Left ventricle myocardium inferior (tissue), 1 donor: ENCODE measurements at regions not wholly inside any gene's neighbourhood (a gene's known extent, or its start where the extent isn't known, plus 50 kb on each side); places are given as distances from the start of the nearest gene placed in this dataset.

Source experiments
- DNase-seq: peaks from one replicate; pipeline ENCODE4 v3.0.0-alpha.2; 2020
- H3K27ac ChIP-seq: fragments of 200-600 bp; replicated peaks from 2 replicates; pipeline ENCODE4 v1.8.0; 2021
- H3K27me3 ChIP-seq: fragments of 200-600 bp; 2 replicates; pipeline ENCODE4 v1.8.0; 2021; ENCODE audit warnings: low read depth
- H3K36me3 ChIP-seq: fragments of 200-600 bp; 2 replicates; pipeline ENCODE4 v1.8.0; 2021
- H3K4me1 ChIP-seq: fragments of 200-600 bp; 2 replicates; pipeline ENCODE4 v1.8.0; 2021
- H3K4me3 ChIP-seq: fragments of 200-600 bp; 2 replicates; pipeline ENCODE4 v1.8.0; 2021; ENCODE audit warnings: mild to moderate bottlenecking, moderate library complexity
- H3K9me3 ChIP-seq: fragments of 200-600 bp; replicated peaks from 2 replicates; pipeline ENCODE4 v1.8.0; 2021
- intact Hi-C: fragments of 100-400 bp; cut with micrococcal nuclease; formaldehyde crosslinking; loops from one replicate; pipeline ENCODE4 v1.11.0; 2022
- TF ChIP-seq, protein P1 (sequence below): fragments of 200-600 bp; IDR thresholded peaks from 2 replicates; pipeline ENCODE4 v1.8.0; 2021; ENCODE audit warnings: antibody characterized with exemption, mild to moderate bottlenecking, borderline replicate concordance
- donor health status: DM: no; HTN: yes; CAD: no; lungs with severe emphysema.

DNA sequence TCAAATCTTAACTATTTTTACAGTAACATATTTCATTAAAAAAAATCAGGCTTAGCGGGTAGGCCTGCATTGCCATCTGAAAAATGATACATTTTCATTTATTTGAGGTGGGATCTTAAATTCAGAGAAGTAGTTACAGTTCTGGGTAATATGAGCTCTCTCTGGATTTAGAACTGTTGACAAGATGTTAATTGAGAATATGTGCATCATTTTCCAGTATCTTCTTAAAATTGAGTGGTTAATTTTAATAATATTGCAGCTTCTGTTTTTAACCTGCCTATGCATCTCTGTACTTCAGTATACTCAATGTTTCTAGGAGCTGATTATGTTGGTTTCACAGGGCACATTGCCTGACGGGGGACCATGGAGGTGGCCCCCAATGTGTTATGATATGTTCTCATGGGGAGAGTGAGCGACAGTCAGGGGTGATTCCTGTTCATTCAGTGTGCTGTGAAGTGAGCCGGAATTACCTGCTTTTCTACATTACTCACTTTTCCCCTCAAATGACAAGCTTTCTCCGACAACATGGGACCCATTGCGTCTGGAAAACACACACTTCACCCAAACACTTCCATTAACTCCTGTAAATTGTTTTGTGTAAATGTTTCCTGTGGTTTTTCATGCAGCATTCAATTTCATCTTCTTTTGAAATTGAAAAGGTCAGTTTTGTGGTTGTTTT lies 406.2 kb downstream of the MTX2 start:
- Histone ChIP-seq H3K4me3 (no peak overlapping the region), H3K27me3 (peaks cover 28% of the 10 kb centered on the region), H3K36me3 (no peaks in the 10 kb centered on the region), H3K9me3 (no peaks in the 10 kb centered on the region), H3K4me1 (no peaks in the 10 kb centered on the region), H3K27ac (no peak overlapping the region)
- intact Hi-C loops, result no loop called here
- DNase-seq, result no peak
- TF ChIP-seq, protein P1, sequence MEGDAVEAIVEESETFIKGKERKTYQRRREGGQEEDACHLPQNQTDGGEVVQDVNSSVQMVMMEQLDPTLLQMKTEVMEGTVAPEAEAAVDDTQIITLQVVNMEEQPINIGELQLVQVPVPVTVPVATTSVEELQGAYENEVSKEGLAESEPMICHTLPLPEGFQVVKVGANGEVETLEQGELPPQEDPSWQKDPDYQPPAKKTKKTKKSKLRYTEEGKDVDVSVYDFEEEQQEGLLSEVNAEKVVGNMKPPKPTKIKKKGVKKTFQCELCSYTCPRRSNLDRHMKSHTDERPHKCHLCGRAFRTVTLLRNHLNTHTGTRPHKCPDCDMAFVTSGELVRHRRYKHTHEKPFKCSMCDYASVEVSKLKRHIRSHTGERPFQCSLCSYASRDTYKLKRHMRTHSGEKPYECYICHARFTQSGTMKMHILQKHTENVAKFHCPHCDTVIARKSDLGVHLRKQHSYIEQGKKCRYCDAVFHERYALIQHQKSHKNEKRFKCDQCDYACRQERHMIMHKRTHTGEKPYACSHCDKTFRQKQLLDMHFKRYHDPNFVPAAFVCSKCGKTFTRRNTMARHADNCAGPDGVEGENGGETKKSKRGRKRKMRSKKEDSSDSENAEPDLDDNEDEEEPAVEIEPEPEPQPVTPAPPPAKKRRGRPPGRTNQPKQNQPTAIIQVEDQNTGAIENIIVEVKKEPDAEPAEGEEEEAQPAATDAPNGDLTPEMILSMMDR, result no peak

DNA sequence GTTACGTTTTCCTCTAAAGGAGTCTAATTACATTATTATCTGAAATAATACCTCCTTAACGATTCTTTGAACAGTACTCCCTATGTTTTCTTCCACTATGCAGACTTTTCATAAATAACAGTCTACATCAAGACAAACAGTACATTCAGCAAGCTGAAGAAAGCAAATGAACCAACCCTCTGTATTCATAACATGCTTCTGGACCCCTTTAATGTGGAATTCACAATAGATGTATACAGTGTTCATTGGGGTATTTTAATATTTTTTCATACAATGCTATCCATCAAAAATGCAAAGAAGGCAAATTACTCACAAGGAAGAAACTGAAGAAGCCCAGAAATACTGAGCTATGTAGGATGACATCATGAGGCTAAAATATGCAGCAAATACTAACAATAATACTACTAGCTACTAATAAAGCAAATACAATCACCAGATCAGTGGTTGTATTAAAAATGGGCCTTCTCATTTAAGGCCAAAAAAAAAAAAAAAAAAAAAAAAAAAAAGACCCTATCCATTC lies 408.6 kb downstream of the MTX2 start:
- DNase-seq, result no peak
- intact Hi-C loops, result no loop called here

DNA sequence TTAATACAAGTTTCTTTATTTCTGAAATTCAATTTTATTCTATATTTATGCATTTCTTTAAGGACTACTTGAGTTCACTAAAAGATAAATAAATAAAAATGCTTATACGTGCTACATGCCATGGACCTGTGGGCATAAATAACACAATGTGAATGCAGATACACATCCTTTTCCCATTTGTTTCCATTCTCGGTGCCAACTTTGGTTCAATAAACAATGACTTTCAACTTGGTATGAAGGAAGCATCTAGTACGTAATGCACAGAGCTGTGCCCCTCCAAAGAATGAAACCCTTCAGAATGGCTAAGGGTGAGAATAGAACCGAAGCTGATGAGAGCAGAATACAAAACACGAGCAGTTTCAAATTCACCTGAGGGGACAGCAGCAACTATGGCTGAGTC lies 409.3 kb downstream of the MTX2 start:
- H3K9me3 ChIP-seq, result no peaks in the 10 kb centered on the region
- H3K27me3 ChIP-seq, result peaks cover 33% of the 10 kb centered on the region
- TF ChIP-seq, protein P1, result no peak
- intact Hi-C loops, result no loop called here
- H3K4me1 ChIP-seq, result peaks cover 4% of the 10 kb centered on the region
- H3K36me3 ChIP-seq, result no peaks in the 10 kb centered on the region
- H3K4me3 ChIP-seq, result no peak overlapping the region
- no peak overlapping the region for H3K27ac ChIP-seq
- DNase-seq, result no peak

More for the DNA sequence above, 408.6 kb downstream of the MTX2 start:
- TF ChIP-seq, protein P1, result no peak
- H3K27ac ChIP-seq, result no peak overlapping the region
- no peaks in the 10 kb centered on the region for H3K36me3 ChIP-seq
- H3K4me1 ChIP-seq, result peaks cover 3% of the 10 kb centered on the region
- no peak overlapping the region for H3K4me3 ChIP-seq
- H3K27me3 ChIP-seq, result peaks cover 38% of the 10 kb centered on the region
- no peaks in the 10 kb centered on the region for H3K9me3 ChIP-seq

DNA sequence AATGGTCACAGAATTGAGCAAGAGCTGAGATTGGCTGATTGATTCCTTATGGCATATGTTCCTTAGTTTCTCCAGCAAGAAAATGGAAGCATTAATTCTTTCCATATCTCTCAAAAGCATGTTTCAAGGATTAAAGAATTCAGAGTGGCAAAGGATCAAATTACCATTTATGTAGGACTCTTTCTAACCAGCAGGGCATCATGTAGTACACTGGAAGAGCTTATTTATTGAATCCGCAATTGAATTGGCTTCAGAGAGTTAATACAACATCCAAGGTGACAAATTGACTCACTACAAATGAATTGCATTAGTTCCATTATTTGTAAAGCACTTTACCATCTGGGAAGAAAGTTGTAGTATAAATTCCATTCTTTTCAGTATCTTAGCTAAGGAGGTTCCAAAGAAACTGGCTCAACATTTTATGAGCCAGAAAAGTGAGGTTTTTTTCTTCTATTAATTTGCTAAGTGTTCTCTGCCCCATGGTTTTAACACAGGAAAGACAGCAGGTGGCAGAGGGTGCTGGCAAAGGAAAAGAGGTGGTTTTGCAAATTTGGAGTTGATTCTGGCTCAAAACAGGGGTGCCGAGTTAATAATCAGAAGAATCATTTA lies 409.9 kb downstream of the MTX2 start:
- no peak overlapping the region for H3K27ac ChIP-seq
- TF ChIP-seq, protein P1, result no peak
- intact Hi-C loops, result no loop called here
- H3K4me1 ChIP-seq, result peaks cover 4% of the 10 kb centered on the region
- DNase-seq, result no peak
- no peak overlapping the region for H3K4me3 ChIP-seq
- H3K27me3 ChIP-seq, result peaks cover 30% of the 10 kb centered on the region
- no peaks in the 10 kb centered on the region for H3K36me3 ChIP-seq
- H3K9me3 ChIP-seq, result no peaks in the 10 kb centered on the region

DNA sequence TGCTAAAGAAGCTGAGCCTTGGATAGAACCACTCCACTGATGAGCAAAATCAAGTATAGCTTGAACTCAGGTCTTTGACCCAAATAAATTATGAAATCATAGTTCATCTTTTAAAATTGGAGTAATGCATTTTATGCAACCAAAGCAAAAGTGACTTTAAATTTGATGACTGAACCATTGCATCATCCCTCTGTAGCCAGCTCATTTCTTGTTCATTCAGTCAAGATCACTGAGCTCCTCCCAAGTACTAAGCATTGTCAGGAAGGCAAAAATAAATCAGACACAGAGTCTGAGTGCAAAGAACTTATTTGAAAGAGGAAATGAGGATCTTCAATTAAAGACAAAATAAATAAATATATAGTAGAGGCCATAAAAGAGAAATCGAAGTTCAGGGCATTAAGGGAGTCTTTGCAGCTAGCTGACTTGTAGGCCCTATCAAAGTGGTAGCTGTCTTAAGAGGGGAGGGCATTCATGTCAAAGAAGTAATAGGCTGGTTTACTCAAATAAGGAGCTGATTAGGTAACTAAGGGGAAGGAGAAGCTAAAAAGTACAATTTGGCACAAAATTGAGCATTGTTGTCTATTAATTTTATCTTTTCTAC lies 411.8 kb downstream of the MTX2 start:
- Histone ChIP-seq H3K27me3 (peaks cover 30% of the 10 kb centered on the region), H3K36me3 (no peaks in the 10 kb centered on the region), H3K9me3 (no peaks in the 10 kb centered on the region), H3K4me1 (peaks cover 4% of the 10 kb centered on the region), H3K27ac (no peak overlapping the region), H3K4me3 (no peak overlapping the region)
- intact Hi-C loops, result no loop called here
- TF ChIP-seq, protein P1, result no peak
- no peak for DNase-seq
